A172 (cell line): ENCODE measurements at regions not wholly inside any gene's neighbourhood (a gene's known extent, or its start where the extent isn't known, plus 50 kb on each side); places are given as distances from the start of the nearest gene placed in this dataset.
"Not testable (repeated sequence)": the region's sequence is repeated elsewhere in the genome, so short reads cannot be mapped to it uniquely, and the experiment has no call there.

ENCODE experiments used
- DNase-seq: peaks from one replicate; pipeline ENCODE4 v3.0.0-alpha.2; 2015; ENCODE audit warnings: low spot score

- no peak for DNase-seq
Measured at GRCh38 chr11:44361813-44362212, 51.9 kb upstream of the ALX4 start.

- DNase-seq = no peak
Measured at GRCh38 chr11:44363116-44363515, 53.2 kb upstream of the ALX4 start.

- no peak for DNase-seq
Measured at GRCh38 chr11:44364596-44364995, 54.7 kb upstream of the ALX4 start.

GRCh38 chr11:44365616-44366015 lies 55.7 kb upstream of the ALX4 start:
- no peak for DNase-seq

GRCh38 chr11:44366026-44366425 lies 56.1 kb upstream of the ALX4 start:
- no peak for DNase-seq

- no peak for DNase-seq
Measured at GRCh38 chr11:44366741-44367140, 56.8 kb upstream of the ALX4 start.

- no peak for DNase-seq
Measured at GRCh38 chr11:44367452-44367851, 57.5 kb upstream of the ALX4 start.

GRCh38 chr11:44368886-44369285 lies 58.9 kb upstream of the ALX4 start:
- DNase-seq = no peak

GRCh38 chr11:44371042-44371441 lies 61.1 kb upstream of the ALX4 start:
- DNase-seq = not testable (repeated sequence)

- no peak for DNase-seq
Measured at GRCh38 chr11:44371706-44372105, 61.8 kb upstream of the ALX4 start.

GRCh38 chr11:44372989-44373388 lies 63.0 kb upstream of the ALX4 start:
- DNase-seq = no peak

GRCh38 chr11:44374001-44374400 lies 64.1 kb upstream of the ALX4 start:
- DNase-seq = no peak

- DNase-seq = no peak
Measured at GRCh38 chr11:44376423-44376822, 66.5 kb upstream of the ALX4 start.

- DNase-seq = no peak
Measured at GRCh38 chr11:44377121-44377520, 67.2 kb upstream of the ALX4 start.

- no peak for DNase-seq
Measured at GRCh38 chr11:44377914-44378321, 68.0 kb upstream of the ALX4 start.

GRCh38 chr11:44379141-44380008 lies 69.4 kb upstream of the ALX4 start:
- DNase-seq = no peak

- no peak for DNase-seq
Measured at GRCh38 chr11:44380009-44380313, 70.0 kb upstream of the ALX4 start.

- DNase-seq = no peak
Measured at GRCh38 chr11:44380820-44381219, 70.9 kb upstream of the ALX4 start.

GRCh38 chr11:44381261-44381660 lies 71.3 kb upstream of the ALX4 start:
- no peak for DNase-seq

GRCh38 chr11:44382118-44382517 lies 72.2 kb upstream of the ALX4 start:
- DNase-seq = no peak

GRCh38 chr11:44382656-44383240 lies 72.8 kb upstream of the ALX4 start:
- no peak for DNase-seq

GRCh38 chr11:44383246-44383645 lies 73.3 kb upstream of the ALX4 start:
- no peak for DNase-seq

- no peak for DNase-seq
Measured at GRCh38 chr11:44387415-44387814, 77.5 kb upstream of the ALX4 start.

- DNase-seq = no peak
Measured at GRCh38 chr11:44387825-44388224, 77.9 kb upstream of the ALX4 start.
